ENCODE measurements at regions not wholly inside any gene's neighbourhood (a gene's known extent, or its start where the extent isn't known, plus 50 kb on each side); places are given as distances from the start of the nearest gene placed in this dataset.
A peak's percentile ranks its signal among the peaks of the same experiment; 100 is the strongest.

DNA sequence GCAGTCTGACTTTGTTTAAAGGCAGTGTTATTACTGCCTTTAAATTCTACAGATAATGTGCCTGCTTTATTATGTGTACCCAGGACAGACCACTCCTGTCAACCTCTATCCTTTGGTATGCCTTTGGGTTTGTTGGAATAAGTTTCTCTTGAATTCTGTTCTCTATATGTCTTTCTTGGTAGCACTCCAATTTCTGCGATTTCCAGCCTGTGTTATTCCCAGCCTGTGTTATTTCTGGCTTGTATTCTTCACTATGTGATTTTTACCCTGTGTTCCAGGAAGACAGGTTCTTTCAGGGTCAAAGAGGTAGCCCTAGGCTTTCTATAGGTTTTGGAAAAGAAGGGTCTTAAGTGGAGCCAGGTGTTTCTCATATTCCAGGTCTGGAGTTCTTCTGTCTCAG, 407.4 kb upstream of the AZI2 start:
- Histone ChIP-seq H3K9me3 (no peaks in the 10 kb centered on the region), H3K27ac (no peak overlapping the region), H3K36me3 (no peaks in the 10 kb centered on the region), H3K4me3 (no peak overlapping the region), H3K4me1 (replicated peaks) (no peaks in the 10 kb centered on the region), H3K27me3 (replicated peaks; ENCODE audit: insufficient read depth) (no peaks in the 10 kb centered on the region)
- WGBS, result 50% methylated on average over 1 of the region's 1 CpG
- DNase-seq (ENCODE audit: low spot score), result no peak
- TF ChIP-seq POLR2A (IDR thresholded peaks at IDR 0.05), result no peak
- no peak for TF ChIP-seq POLR2AphosphoS5 (IDR thresholded peaks at IDR 0.05)
- TF ChIP-seq, protein P1, sequence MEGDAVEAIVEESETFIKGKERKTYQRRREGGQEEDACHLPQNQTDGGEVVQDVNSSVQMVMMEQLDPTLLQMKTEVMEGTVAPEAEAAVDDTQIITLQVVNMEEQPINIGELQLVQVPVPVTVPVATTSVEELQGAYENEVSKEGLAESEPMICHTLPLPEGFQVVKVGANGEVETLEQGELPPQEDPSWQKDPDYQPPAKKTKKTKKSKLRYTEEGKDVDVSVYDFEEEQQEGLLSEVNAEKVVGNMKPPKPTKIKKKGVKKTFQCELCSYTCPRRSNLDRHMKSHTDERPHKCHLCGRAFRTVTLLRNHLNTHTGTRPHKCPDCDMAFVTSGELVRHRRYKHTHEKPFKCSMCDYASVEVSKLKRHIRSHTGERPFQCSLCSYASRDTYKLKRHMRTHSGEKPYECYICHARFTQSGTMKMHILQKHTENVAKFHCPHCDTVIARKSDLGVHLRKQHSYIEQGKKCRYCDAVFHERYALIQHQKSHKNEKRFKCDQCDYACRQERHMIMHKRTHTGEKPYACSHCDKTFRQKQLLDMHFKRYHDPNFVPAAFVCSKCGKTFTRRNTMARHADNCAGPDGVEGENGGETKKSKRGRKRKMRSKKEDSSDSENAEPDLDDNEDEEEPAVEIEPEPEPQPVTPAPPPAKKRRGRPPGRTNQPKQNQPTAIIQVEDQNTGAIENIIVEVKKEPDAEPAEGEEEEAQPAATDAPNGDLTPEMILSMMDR (IDR thresholded peaks at IDR 0.05), result no peak
- intact Hi-C loops (cut with DNase I), result no loop called here

DNA sequence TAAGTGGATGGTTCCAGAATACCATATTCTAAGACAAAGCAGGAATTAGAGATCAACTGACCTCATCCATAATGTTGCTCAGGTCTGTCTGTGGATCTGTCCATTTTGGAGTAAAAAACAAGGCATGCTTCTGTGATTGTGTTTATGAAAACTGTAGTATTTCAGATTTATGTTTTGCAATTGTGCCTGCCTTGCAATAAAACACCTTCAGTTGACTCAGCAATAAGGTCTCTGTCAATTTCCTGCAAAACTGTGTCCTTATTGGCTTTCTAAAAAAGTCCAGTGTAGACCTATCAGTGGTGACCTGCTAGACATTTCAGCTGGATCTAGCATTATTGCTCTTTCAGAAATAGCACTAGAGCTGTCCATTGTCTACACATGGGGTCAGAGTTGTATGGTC, 409.5 kb upstream of the AZI2 start:
- no peak for TF ChIP-seq POLR2AphosphoS5 (IDR thresholded peaks at IDR 0.05)
- no peak for TF ChIP-seq POLR2A (IDR thresholded peaks at IDR 0.05)
- TF ChIP-seq, protein P1 (IDR thresholded peaks at IDR 0.05), result no peak
- intact Hi-C loops (cut with DNase I), result no loop called here
- DNase-seq (ENCODE audit: low spot score), result no peak

DNA sequence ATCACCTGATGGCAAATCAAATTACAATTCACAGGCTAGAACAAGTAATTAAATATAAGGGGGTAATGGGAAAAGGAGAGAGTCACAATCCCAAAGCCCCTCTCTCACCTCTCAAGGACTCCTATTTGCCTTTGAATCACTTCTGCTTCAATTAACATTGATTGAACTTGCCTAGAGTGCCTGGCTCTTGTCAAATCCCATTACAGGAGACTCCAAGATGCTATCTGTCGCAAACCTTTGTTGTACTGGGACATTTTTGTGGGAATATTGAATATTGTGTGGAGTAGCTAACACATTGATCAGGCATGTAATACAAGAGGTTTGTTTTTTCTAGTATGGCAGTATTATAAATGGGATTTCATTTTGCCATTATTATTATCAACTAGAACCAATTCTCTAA, 412.8 kb upstream of the AZI2 start:
- no peak for DNase-seq (ENCODE audit: low spot score)
- no peak overlapping the region for H3K27ac ChIP-seq
- H3K4me3 ChIP-seq, result no peak overlapping the region
- intact Hi-C loops (cut with DNase I), result no loop called here
- H3K36me3 ChIP-seq, result no peaks in the 10 kb centered on the region
- TF ChIP-seq POLR2A (IDR thresholded peaks at IDR 0.05) (no peak), POLR2AphosphoS5 (IDR thresholded peaks at IDR 0.05) (no peak)
- TF ChIP-seq, protein P1 (IDR thresholded peaks at IDR 0.05), result no peak
- H3K27me3 ChIP-seq (replicated peaks; ENCODE audit: insufficient read depth), result no peaks in the 10 kb centered on the region
- no peaks in the 10 kb centered on the region for H3K4me1 ChIP-seq (replicated peaks)
- no peaks in the 10 kb centered on the region for H3K9me3 ChIP-seq
- WGBS, result 39% methylated on average over 1 of the region's 1 CpG

More for the DNA sequence above, 409.5 kb upstream of the AZI2 start:
- H3K36me3 ChIP-seq, result no peaks in the 10 kb centered on the region
- H3K4me3 ChIP-seq, result no peak overlapping the region
- H3K9me3 ChIP-seq, result no peaks in the 10 kb centered on the region
- no peak overlapping the region for H3K27ac ChIP-seq
- H3K4me1 ChIP-seq (replicated peaks), result no peaks in the 10 kb centered on the region
- H3K27me3 ChIP-seq (replicated peaks; ENCODE audit: insufficient read depth), result no peaks in the 10 kb centered on the region

DNA sequence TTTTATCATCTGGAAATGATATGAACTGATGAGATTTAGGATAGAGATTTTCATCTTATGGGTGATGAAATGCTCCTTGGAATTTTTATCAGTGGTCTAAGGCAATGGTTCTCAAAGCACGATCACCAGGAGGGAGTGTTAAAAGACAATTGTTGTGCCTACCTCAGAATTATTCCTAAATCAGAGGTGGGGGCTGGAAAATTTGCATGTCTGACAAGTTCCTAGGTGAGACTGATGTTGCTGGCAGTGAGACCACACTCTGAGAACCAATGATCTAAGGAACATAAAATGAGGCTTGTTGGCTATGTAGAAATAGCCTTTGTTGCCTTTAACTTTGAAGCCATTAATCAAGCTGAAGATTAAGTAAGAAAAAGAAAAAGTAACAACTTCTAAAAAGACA, 416.6 kb upstream of the AZI2 start:
- H3K9me3 ChIP-seq, result no peaks in the 10 kb centered on the region
- no peak overlapping the region for H3K4me3 ChIP-seq
- H3K27ac ChIP-seq, result no peak overlapping the region
- WGBS, result 89% methylated on average over 1 of the region's 1 CpG
- no peaks in the 10 kb centered on the region for H3K4me1 ChIP-seq (replicated peaks)
- no peak for TF ChIP-seq POLR2AphosphoS5 (IDR thresholded peaks at IDR 0.05)
- TF ChIP-seq POLR2A (IDR thresholded peaks at IDR 0.05), result no peak
- TF ChIP-seq, protein P1 (IDR thresholded peaks at IDR 0.05), result no peak
- no peaks in the 10 kb centered on the region for H3K27me3 ChIP-seq (replicated peaks; ENCODE audit: insufficient read depth)
- H3K36me3 ChIP-seq, result no peaks in the 10 kb centered on the region
- intact Hi-C loops (cut with DNase I), result no loop called here
- DNase-seq (ENCODE audit: low spot score), result no peak

DNA sequence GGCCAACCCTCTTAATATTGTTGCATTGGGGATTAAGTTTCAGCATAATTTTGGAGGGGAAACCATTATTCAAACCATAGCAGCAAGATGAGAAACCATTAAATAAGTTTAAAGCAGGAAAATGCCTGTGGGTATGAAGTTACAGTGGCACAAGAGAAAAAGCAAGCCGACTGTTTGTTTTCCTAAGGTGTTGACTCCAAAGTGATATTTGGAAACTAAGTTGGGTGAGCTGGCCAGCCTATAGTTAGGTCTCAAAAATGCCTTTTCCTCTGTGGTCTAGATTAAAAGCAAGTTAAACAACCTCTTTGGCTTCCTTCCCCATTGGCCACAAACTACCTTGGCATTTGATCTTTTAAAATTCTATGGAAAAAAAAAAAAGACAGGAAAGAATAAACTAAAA, 419.8 kb upstream of the AZI2 start:
- 41% methylated on average over 1 of the region's 1 CpG for WGBS
- intact Hi-C loops (cut with DNase I), result no loop called here
- TF ChIP-seq POLR2A (IDR thresholded peaks at IDR 0.05) (no peak), POLR2AphosphoS5 (IDR thresholded peaks at IDR 0.05) (peak; percentile 21)
- no peak overlapping the region for H3K4me3 ChIP-seq
- no peak for DNase-seq (ENCODE audit: low spot score)
- no peak overlapping the region for H3K27ac ChIP-seq
- H3K27me3 ChIP-seq (replicated peaks; ENCODE audit: insufficient read depth), result no peaks in the 10 kb centered on the region
- H3K9me3 ChIP-seq, result no peaks in the 10 kb centered on the region
- no peaks in the 10 kb centered on the region for H3K4me1 ChIP-seq (replicated peaks)
- no peaks in the 10 kb centered on the region for H3K36me3 ChIP-seq
